ENCODE measurements at regions not wholly inside any gene's neighbourhood (a gene's known extent, or its start where the extent isn't known, plus 50 kb on each side); places are given as distances from the start of the nearest gene placed in this dataset.

- H3K4me1 ChIP-seq (ENCODE audit: control insufficient read depth, insufficient read depth, low read length) = no peaks in the 10 kb centered on the region
- no CpG with 5 or more reads among the region's 2 CpGs for WGBS (ENCODE audit: insufficient coverage, insufficient read length)
- no peak for DNase-seq (ENCODE audit: low read depth, low spot score)
- H3K27ac ChIP-seq (ENCODE audit: low read length) = no peak overlapping the region
- H3K9me3 ChIP-seq (ENCODE audit: control insufficient read depth, insufficient read depth, low read length) = no peaks in the 10 kb centered on the region; the same call in 1 of the 2 replicates
- H3K4me3 ChIP-seq (ENCODE audit: low read length) = no peak overlapping the region
- H3K27me3 ChIP-seq (ENCODE audit: control insufficient read depth, insufficient read depth, low read length) = no peaks in the 10 kb centered on the region
- no peaks in the 10 kb centered on the region for H3K36me3 ChIP-seq (ENCODE audit: control insufficient read depth, insufficient read depth, low read length)
Measured at GRCh38 chr2:220276741-220277444, 649.5 kb downstream of the SLC4A3 start.

GRCh38 chr2:220277445-220277975 is 650.1 kb downstream of the SLC4A3 start:
- no peaks in the 10 kb centered on the region for H3K27me3 ChIP-seq (ENCODE audit: control insufficient read depth, insufficient read depth, low read length)
- H3K36me3 ChIP-seq (ENCODE audit: control insufficient read depth, insufficient read depth, low read length) = no peaks in the 10 kb centered on the region
- DNase-seq (ENCODE audit: low read depth, low spot score) = no peak
- no peak overlapping the region for H3K4me3 ChIP-seq (ENCODE audit: low read length)
- H3K27ac ChIP-seq (ENCODE audit: low read length) = no peak overlapping the region
- no peaks in the 10 kb centered on the region for H3K4me1 ChIP-seq (ENCODE audit: control insufficient read depth, insufficient read depth, low read length)
- no peaks in the 10 kb centered on the region; the same call in 1 of the 2 replicates for H3K9me3 ChIP-seq (ENCODE audit: control insufficient read depth, insufficient read depth, low read length)
- whole genome bisulfite sequencing (ENCODE audit: insufficient coverage, insufficient read length) = no CpG with 5 or more reads among the region's 3 CpGs

GRCh38 chr2:220278022-220278421 is 650.6 kb downstream of the SLC4A3 start:
- no peak for DNase-seq (ENCODE audit: low read depth, low spot score)
- Histone ChIP-seq H3K4me3 (ENCODE audit: low read length) (no peak overlapping the region), H3K27me3 (ENCODE audit: control insufficient read depth, insufficient read depth, low read length) (no peaks in the 10 kb centered on the region), H3K4me1 (ENCODE audit: control insufficient read depth, insufficient read depth, low read length) (no peaks in the 10 kb centered on the region), H3K9me3 (ENCODE audit: control insufficient read depth, insufficient read depth, low read length) (no peaks in the 10 kb centered on the region; the same call in 1 of the 2 replicates), H3K27ac (ENCODE audit: low read length) (no peak overlapping the region), H3K36me3 (ENCODE audit: control insufficient read depth, insufficient read depth, low read length) (no peaks in the 10 kb centered on the region)
- WGBS (ENCODE audit: insufficient coverage, insufficient read length) = no CpG with 5 or more reads among the region's 2 CpGs

- no peaks in the 10 kb centered on the region for H3K27me3 ChIP-seq (ENCODE audit: control insufficient read depth, insufficient read depth, low read length)
Measured at GRCh38 chr2:220279372-220279771, 651.9 kb downstream of the SLC4A3 start.

GRCh38 chr2:220279840-220280239 is 652.4 kb downstream of the SLC4A3 start:
- no peaks in the 10 kb centered on the region for H3K4me1 ChIP-seq (ENCODE audit: control insufficient read depth, insufficient read depth, low read length)
- no peak overlapping the region for H3K27ac ChIP-seq (ENCODE audit: low read length)
- no peak for DNase-seq (ENCODE audit: low read depth, low spot score)
- H3K9me3 ChIP-seq (ENCODE audit: control insufficient read depth, insufficient read depth, low read length) = no peaks in the 10 kb centered on the region; the same call in 1 of the 2 replicates
- H3K4me3 ChIP-seq (ENCODE audit: low read length) = no peak overlapping the region
- H3K36me3 ChIP-seq (ENCODE audit: control insufficient read depth, insufficient read depth, low read length) = no peaks in the 10 kb centered on the region
- H3K27me3 ChIP-seq (ENCODE audit: control insufficient read depth, insufficient read depth, low read length) = no peaks in the 10 kb centered on the region

More at GRCh38 chr2:220279372-220279771, 651.9 kb downstream of the SLC4A3 start:
- Histone ChIP-seq H3K9me3 (ENCODE audit: control insufficient read depth, insufficient read depth, low read length) (no peaks in the 10 kb centered on the region; the same call in 1 of the 2 replicates), H3K36me3 (ENCODE audit: control insufficient read depth, insufficient read depth, low read length) (no peaks in the 10 kb centered on the region), H3K4me1 (ENCODE audit: control insufficient read depth, insufficient read depth, low read length) (no peaks in the 10 kb centered on the region), H3K4me3 (ENCODE audit: low read length) (no peak overlapping the region), H3K27ac (ENCODE audit: low read length) (no peak overlapping the region)
- DNase-seq (ENCODE audit: low read depth, low spot score) = no peak
- WGBS (ENCODE audit: insufficient coverage, insufficient read length) = no CpG with 5 or more reads among the region's 2 CpGs

- no peaks in the 10 kb centered on the region; the same call in 1 of the 2 replicates for H3K9me3 ChIP-seq (ENCODE audit: control insufficient read depth, insufficient read depth, low read length)
- no CpG with 5 or more reads among the region's 4 CpGs for WGBS (ENCODE audit: insufficient coverage, insufficient read length)
- H3K4me3 ChIP-seq (ENCODE audit: low read length) = no peak overlapping the region
- DNase-seq (ENCODE audit: low read depth, low spot score) = no peak
- H3K27ac ChIP-seq (ENCODE audit: low read length) = no peak overlapping the region
- no peaks in the 10 kb centered on the region for H3K4me1 ChIP-seq (ENCODE audit: control insufficient read depth, insufficient read depth, low read length)
- no peaks in the 10 kb centered on the region for H3K36me3 ChIP-seq (ENCODE audit: control insufficient read depth, insufficient read depth, low read length)
- no peaks in the 10 kb centered on the region for H3K27me3 ChIP-seq (ENCODE audit: control insufficient read depth, insufficient read depth, low read length)
Measured at GRCh38 chr2:220280736-220281135, 653.3 kb downstream of the SLC4A3 start.

- Histone ChIP-seq H3K9me3 (ENCODE audit: control insufficient read depth, insufficient read depth, low read length) (no peaks in the 10 kb centered on the region; the same call in 1 of the 2 replicates), H3K36me3 (ENCODE audit: control insufficient read depth, insufficient read depth, low read length) (no peaks in the 10 kb centered on the region), H3K27me3 (ENCODE audit: control insufficient read depth, insufficient read depth, low read length) (no peaks in the 10 kb centered on the region), H3K4me3 (ENCODE audit: low read length) (no peak overlapping the region), H3K27ac (ENCODE audit: low read length) (no peak overlapping the region), H3K4me1 (ENCODE audit: control insufficient read depth, insufficient read depth, low read length) (no peaks in the 10 kb centered on the region)
- no CpG with 5 or more reads among the region's 1 CpG for WGBS (ENCODE audit: insufficient coverage, insufficient read length)
- DNase-seq (ENCODE audit: low read depth, low spot score) = no peak
Measured at GRCh38 chr2:220281771-220282170, 654.3 kb downstream of the SLC4A3 start.

- H3K27me3 ChIP-seq (ENCODE audit: control insufficient read depth, insufficient read depth, low read length) = no peaks in the 10 kb centered on the region
- no peak overlapping the region for H3K4me3 ChIP-seq (ENCODE audit: low read length)
- no peak overlapping the region for H3K27ac ChIP-seq (ENCODE audit: low read length)
- no CpG with 5 or more reads among the region's 3 CpGs for WGBS (ENCODE audit: insufficient coverage, insufficient read length)
- H3K9me3 ChIP-seq (ENCODE audit: control insufficient read depth, insufficient read depth, low read length) = no peaks in the 10 kb centered on the region; the same call in 1 of the 2 replicates
- DNase-seq (ENCODE audit: low read depth, low spot score) = no peak
- H3K36me3 ChIP-seq (ENCODE audit: control insufficient read depth, insufficient read depth, low read length) = no peaks in the 10 kb centered on the region
- no peaks in the 10 kb centered on the region for H3K4me1 ChIP-seq (ENCODE audit: control insufficient read depth, insufficient read depth, low read length)
Measured at GRCh38 chr2:220282236-220282635, 654.8 kb downstream of the SLC4A3 start.

- DNase-seq (ENCODE audit: low read depth, low spot score) = no peak
- no CpG with 5 or more reads among the region's 1 CpG for WGBS (ENCODE audit: insufficient coverage, insufficient read length)
- Histone ChIP-seq H3K36me3 (ENCODE audit: control insufficient read depth, insufficient read depth, low read length) (no peaks in the 10 kb centered on the region), H3K4me1 (ENCODE audit: control insufficient read depth, insufficient read depth, low read length) (no peaks in the 10 kb centered on the region), H3K27me3 (ENCODE audit: control insufficient read depth, insufficient read depth, low read length) (no peaks in the 10 kb centered on the region), H3K27ac (ENCODE audit: low read length) (no peak overlapping the region), H3K9me3 (ENCODE audit: control insufficient read depth, insufficient read depth, low read length) (no peaks in the 10 kb centered on the region), H3K4me3 (ENCODE audit: low read length) (no peak overlapping the region)
Measured at GRCh38 chr2:220293966-220294365, 666.5 kb downstream of the SLC4A3 start.

GRCh38 chr2:220296174-220296573 is 668.7 kb downstream of the SLC4A3 start:
- no peak for DNase-seq (ENCODE audit: low read depth, low spot score)
- H3K4me1 ChIP-seq (ENCODE audit: control insufficient read depth, insufficient read depth, low read length) = no peaks in the 10 kb centered on the region
- WGBS (ENCODE audit: insufficient coverage, insufficient read length) = no CpG with 5 or more reads among the region's 2 CpGs

GRCh38 chr2:220297093-220297492 is 669.7 kb downstream of the SLC4A3 start:
- no peak for DNase-seq (ENCODE audit: low read depth, low spot score)
- no peaks in the 10 kb centered on the region for H3K9me3 ChIP-seq (ENCODE audit: control insufficient read depth, insufficient read depth, low read length)
- H3K4me3 ChIP-seq (ENCODE audit: low read length) = no peak overlapping the region
- H3K4me1 ChIP-seq (ENCODE audit: control insufficient read depth, insufficient read depth, low read length) = no peaks in the 10 kb centered on the region
- no peaks in the 10 kb centered on the region for H3K27me3 ChIP-seq (ENCODE audit: control insufficient read depth, insufficient read depth, low read length)
- no peak overlapping the region for H3K27ac ChIP-seq (ENCODE audit: low read length)
- H3K36me3 ChIP-seq (ENCODE audit: control insufficient read depth, insufficient read depth, low read length) = no peaks in the 10 kb centered on the region
- no CpG with 5 or more reads among the region's 2 CpGs for WGBS (ENCODE audit: insufficient coverage, insufficient read length)

More at GRCh38 chr2:220296174-220296573, 668.7 kb downstream of the SLC4A3 start:
- Histone ChIP-seq H3K27ac (ENCODE audit: low read length) (no peak overlapping the region), H3K36me3 (ENCODE audit: control insufficient read depth, insufficient read depth, low read length) (no peaks in the 10 kb centered on the region), H3K27me3 (ENCODE audit: control insufficient read depth, insufficient read depth, low read length) (no peaks in the 10 kb centered on the region), H3K4me3 (ENCODE audit: low read length) (no peak overlapping the region), H3K9me3 (ENCODE audit: control insufficient read depth, insufficient read depth, low read length) (no peaks in the 10 kb centered on the region)
